ENCODE measurements at regions not wholly inside any gene's neighbourhood (a gene's known extent, or its start where the extent isn't known, plus 50 kb on each side); places are given as distances from the start of the nearest gene placed in this dataset.

GRCh38 chr20:61128701-61129269, 123.3 kb upstream of the CDH4 start:
- Histone ChIP-seq H3K27me3 (ENCODE audit: control insufficient read depth, insufficient read depth, low read length) (0 out of 2 replicates have a peak, but pooled peaks cover 1% of the 10 kb centered on the region), H3K27ac (ENCODE audit: low read length) (no peak overlapping the region), H3K9me3 (ENCODE audit: control insufficient read depth, insufficient read depth, low read length) (no peaks in the 10 kb centered on the region), H3K4me3 (ENCODE audit: low read length) (no peak overlapping the region), H3K36me3 (ENCODE audit: control insufficient read depth, insufficient read depth, low read length) (no peaks in the 10 kb centered on the region), H3K4me1 (ENCODE audit: control insufficient read depth, insufficient read depth, low read length) (no peaks in the 10 kb centered on the region)
- no CpG with 5 or more reads among the region's 14 CpGs for WGBS (ENCODE audit: insufficient coverage, insufficient read length)
- no peak for DNase-seq (ENCODE audit: low read depth, low spot score)

GRCh38 chr20:61129311-61129710, 122.8 kb upstream of the CDH4 start:
- Histone ChIP-seq H3K27me3 (ENCODE audit: control insufficient read depth, insufficient read depth, low read length) (0 out of 2 replicates have a peak, but pooled peaks cover 1% of the 10 kb centered on the region), H3K4me3 (ENCODE audit: low read length) (no peak overlapping the region), H3K4me1 (ENCODE audit: control insufficient read depth, insufficient read depth, low read length) (no peaks in the 10 kb centered on the region), H3K36me3 (ENCODE audit: control insufficient read depth, insufficient read depth, low read length) (no peaks in the 10 kb centered on the region), H3K9me3 (ENCODE audit: control insufficient read depth, insufficient read depth, low read length) (no peaks in the 10 kb centered on the region), H3K27ac (ENCODE audit: low read length) (no peak overlapping the region)
- WGBS (ENCODE audit: insufficient coverage, insufficient read length) = no CpG with 5 or more reads among the region's 12 CpGs
- no peak for DNase-seq (ENCODE audit: low read depth, low spot score)

GRCh38 chr20:61130156-61130555, 121.9 kb upstream of the CDH4 start:
- Histone ChIP-seq H3K4me3 (ENCODE audit: low read length) (no peak overlapping the region), H3K27ac (ENCODE audit: low read length) (no peak overlapping the region), H3K36me3 (ENCODE audit: control insufficient read depth, insufficient read depth, low read length) (no peaks in the 10 kb centered on the region), H3K4me1 (ENCODE audit: control insufficient read depth, insufficient read depth, low read length) (no peaks in the 10 kb centered on the region), H3K9me3 (ENCODE audit: control insufficient read depth, insufficient read depth, low read length) (no peaks in the 10 kb centered on the region), H3K27me3 (ENCODE audit: control insufficient read depth, insufficient read depth, low read length) (0 out of 2 replicates have a peak, but pooled peaks cover 1% of the 10 kb centered on the region)
- no CpG with 5 or more reads among the region's 7 CpGs for WGBS (ENCODE audit: insufficient coverage, insufficient read length)
- no peak for DNase-seq (ENCODE audit: low read depth, low spot score)

GRCh38 chr20:61131944-61132343, 120.1 kb upstream of the CDH4 start:
- Histone ChIP-seq H3K4me3 (ENCODE audit: low read length) (no peak overlapping the region), H3K27ac (ENCODE audit: low read length) (no peak overlapping the region), H3K36me3 (ENCODE audit: control insufficient read depth, insufficient read depth, low read length) (no peaks in the 10 kb centered on the region), H3K27me3 (ENCODE audit: control insufficient read depth, insufficient read depth, low read length) (0 out of 2 replicates have a peak, but pooled peaks cover 1% of the 10 kb centered on the region), H3K4me1 (ENCODE audit: control insufficient read depth, insufficient read depth, low read length) (no peaks in the 10 kb centered on the region), H3K9me3 (ENCODE audit: control insufficient read depth, insufficient read depth, low read length) (no peaks in the 10 kb centered on the region)
- no CpG with 5 or more reads among the region's 9 CpGs for WGBS (ENCODE audit: insufficient coverage, insufficient read length)
- no peak for DNase-seq (ENCODE audit: low read depth, low spot score)

- no peak overlapping the region for H3K27ac ChIP-seq (ENCODE audit: low read length)
- H3K4me3 ChIP-seq (ENCODE audit: low read length) = no peak overlapping the region
- WGBS (ENCODE audit: insufficient coverage, insufficient read length) = no CpG with 5 or more reads among the region's 6 CpGs
- DNase-seq (ENCODE audit: low read depth, low spot score) = no peak
- H3K27me3 ChIP-seq (ENCODE audit: control insufficient read depth, insufficient read depth, low read length) = peaks cover 3% of the 10 kb centered on the region
- no peaks in the 10 kb centered on the region for H3K36me3 ChIP-seq (ENCODE audit: control insufficient read depth, insufficient read depth, low read length)
- H3K4me1 ChIP-seq (ENCODE audit: control insufficient read depth, insufficient read depth, low read length) = no peaks in the 10 kb centered on the region
- H3K9me3 ChIP-seq (ENCODE audit: control insufficient read depth, insufficient read depth, low read length) = no peaks in the 10 kb centered on the region
Observed at GRCh38 chr20:61133611-61134010, 118.5 kb upstream of the CDH4 start.

- H3K27ac ChIP-seq (ENCODE audit: low read length) = no peak overlapping the region
- H3K36me3 ChIP-seq (ENCODE audit: control insufficient read depth, insufficient read depth, low read length) = no peaks in the 10 kb centered on the region
- no peaks in the 10 kb centered on the region for H3K4me1 ChIP-seq (ENCODE audit: control insufficient read depth, insufficient read depth, low read length)
- DNase-seq (ENCODE audit: low read depth, low spot score) = no peak
- no peaks in the 10 kb centered on the region for H3K9me3 ChIP-seq (ENCODE audit: control insufficient read depth, insufficient read depth, low read length)
- H3K27me3 ChIP-seq (ENCODE audit: control insufficient read depth, insufficient read depth, low read length) = peaks cover 3% of the 10 kb centered on the region
- no CpG with 5 or more reads among the region's 9 CpGs for WGBS (ENCODE audit: insufficient coverage, insufficient read length)
- H3K4me3 ChIP-seq (ENCODE audit: low read length) = no peak overlapping the region
Observed at GRCh38 chr20:61134296-61135030, 117.6 kb upstream of the CDH4 start.

- Histone ChIP-seq H3K36me3 (ENCODE audit: control insufficient read depth, insufficient read depth, low read length) (no peaks in the 10 kb centered on the region), H3K27ac (ENCODE audit: low read length) (no peak overlapping the region), H3K4me3 (ENCODE audit: low read length) (no peak overlapping the region), H3K4me1 (ENCODE audit: control insufficient read depth, insufficient read depth, low read length) (no peaks in the 10 kb centered on the region), H3K27me3 (ENCODE audit: control insufficient read depth, insufficient read depth, low read length) (peaks cover 3% of the 10 kb centered on the region), H3K9me3 (ENCODE audit: control insufficient read depth, insufficient read depth, low read length) (no peaks in the 10 kb centered on the region)
- WGBS (ENCODE audit: insufficient coverage, insufficient read length) = no CpG with 5 or more reads among the region's 11 CpGs
- DNase-seq (ENCODE audit: low read depth, low spot score) = no peak
Observed at GRCh38 chr20:61135266-61135665, 116.8 kb upstream of the CDH4 start.

- no peaks in the 10 kb centered on the region for H3K9me3 ChIP-seq (ENCODE audit: control insufficient read depth, insufficient read depth, low read length)
- H3K4me1 ChIP-seq (ENCODE audit: control insufficient read depth, insufficient read depth, low read length) = no peaks in the 10 kb centered on the region
- no peak for DNase-seq (ENCODE audit: low read depth, low spot score)
- H3K27me3 ChIP-seq (ENCODE audit: control insufficient read depth, insufficient read depth, low read length) = peaks cover 3% of the 10 kb centered on the region
- no CpG with 5 or more reads among the region's 15 CpGs for whole genome bisulfite sequencing (ENCODE audit: insufficient coverage, insufficient read length)
- H3K4me3 ChIP-seq (ENCODE audit: low read length) = no peak overlapping the region
- no peak overlapping the region for H3K27ac ChIP-seq (ENCODE audit: low read length)
- no peaks in the 10 kb centered on the region for H3K36me3 ChIP-seq (ENCODE audit: control insufficient read depth, insufficient read depth, low read length)
Observed at GRCh38 chr20:61135968-61136367, 116.1 kb upstream of the CDH4 start.

- Histone ChIP-seq H3K4me1 (ENCODE audit: control insufficient read depth, insufficient read depth, low read length) (no peaks in the 10 kb centered on the region), H3K36me3 (ENCODE audit: control insufficient read depth, insufficient read depth, low read length) (no peaks in the 10 kb centered on the region), H3K27me3 (ENCODE audit: control insufficient read depth, insufficient read depth, low read length) (peaks cover 1% of the 10 kb centered on the region), H3K27ac (ENCODE audit: low read length) (no peak overlapping the region), H3K9me3 (ENCODE audit: control insufficient read depth, insufficient read depth, low read length) (no peaks in the 10 kb centered on the region), H3K4me3 (ENCODE audit: low read length) (no peak overlapping the region)
- DNase-seq (ENCODE audit: low read depth, low spot score) = no peak
- no CpG with 5 or more reads among the region's 5 CpGs for WGBS (ENCODE audit: insufficient coverage, insufficient read length)
Observed at GRCh38 chr20:61138566-61138965, 113.5 kb upstream of the CDH4 start.

- Histone ChIP-seq H3K4me3 (ENCODE audit: low read length) (no peak overlapping the region), H3K9me3 (ENCODE audit: control insufficient read depth, insufficient read depth, low read length) (no peaks in the 10 kb centered on the region), H3K27me3 (ENCODE audit: control insufficient read depth, insufficient read depth, low read length) (peaks cover 1% of the 10 kb centered on the region), H3K27ac (ENCODE audit: low read length) (no peak overlapping the region), H3K4me1 (ENCODE audit: control insufficient read depth, insufficient read depth, low read length) (no peaks in the 10 kb centered on the region), H3K36me3 (ENCODE audit: control insufficient read depth, insufficient read depth, low read length) (no peaks in the 10 kb centered on the region)
- DNase-seq (ENCODE audit: low read depth, low spot score) = no peak
- no CpG with 5 or more reads among the region's 4 CpGs for WGBS (ENCODE audit: insufficient coverage, insufficient read length)
Observed at GRCh38 chr20:61139031-61139430, 113.0 kb upstream of the CDH4 start.

GRCh38 chr20:61140576-61140975, 111.5 kb upstream of the CDH4 start:
- no peak for DNase-seq (ENCODE audit: low read depth, low spot score)
- H3K4me3 ChIP-seq (ENCODE audit: low read length) = no peak overlapping the region
- no CpG with 5 or more reads among the region's 4 CpGs for WGBS (ENCODE audit: insufficient coverage, insufficient read length)
- H3K27ac ChIP-seq (ENCODE audit: low read length) = no peak overlapping the region
- no peaks in the 10 kb centered on the region for H3K9me3 ChIP-seq (ENCODE audit: control insufficient read depth, insufficient read depth, low read length)
- no peaks in the 10 kb centered on the region for H3K36me3 ChIP-seq (ENCODE audit: control insufficient read depth, insufficient read depth, low read length)
- peaks cover 1% of the 10 kb centered on the region for H3K27me3 ChIP-seq (ENCODE audit: control insufficient read depth, insufficient read depth, low read length)
- no peaks in the 10 kb centered on the region for H3K4me1 ChIP-seq (ENCODE audit: control insufficient read depth, insufficient read depth, low read length)
